ENCODE measurements at regions not wholly inside any gene's neighbourhood (a gene's known extent, or its start where the extent isn't known, plus 50 kb on each side); places are given as distances from the start of the nearest gene placed in this dataset.
A peak's percentile ranks its signal among the peaks of the same experiment; 100 is the strongest.
"Not testable (repeated sequence)": the region's sequence is repeated elsewhere in the genome, so short reads cannot be mapped to it uniquely, and the experiment has no call there.

DNA sequence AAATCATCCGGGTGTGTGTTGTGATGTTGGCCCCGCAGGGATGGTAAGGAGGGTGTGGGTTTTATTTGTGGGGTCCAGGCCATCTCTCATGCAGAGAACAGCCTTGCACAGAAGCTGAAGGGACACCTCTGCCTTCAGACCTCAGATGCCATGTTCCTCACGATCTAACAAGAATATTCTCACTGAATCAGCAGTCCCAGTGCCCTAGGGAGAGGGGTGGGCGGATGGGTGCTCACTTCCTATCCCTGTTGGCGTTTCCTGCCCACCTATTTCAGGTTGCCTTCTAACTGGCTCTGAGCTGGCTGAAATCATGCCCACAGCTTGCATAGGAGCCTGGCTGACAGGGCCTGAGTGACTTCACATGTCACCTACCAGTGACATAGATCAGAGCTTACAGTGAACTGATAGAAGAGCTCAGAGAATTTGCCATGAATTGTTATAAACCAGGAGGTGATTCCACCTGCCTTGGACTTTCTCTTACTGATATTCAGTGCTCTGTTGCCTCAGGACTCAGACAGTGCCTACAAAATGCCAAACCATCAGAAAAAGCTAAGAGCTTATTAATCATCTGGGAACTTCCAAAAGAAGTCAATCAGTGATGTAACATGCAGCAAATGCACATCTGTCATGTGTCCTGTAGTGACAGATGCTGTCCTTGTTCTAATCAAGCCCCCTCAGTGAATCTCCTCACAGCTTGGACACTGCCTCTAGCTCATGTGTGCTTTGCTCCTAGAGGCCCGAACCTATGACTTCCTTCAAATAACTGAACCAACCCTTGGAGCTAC lies 186.8 kb upstream of the ADRA1D start:
- DNase-seq (ENCODE audit: low read depth, low spot score): no peak

DNA sequence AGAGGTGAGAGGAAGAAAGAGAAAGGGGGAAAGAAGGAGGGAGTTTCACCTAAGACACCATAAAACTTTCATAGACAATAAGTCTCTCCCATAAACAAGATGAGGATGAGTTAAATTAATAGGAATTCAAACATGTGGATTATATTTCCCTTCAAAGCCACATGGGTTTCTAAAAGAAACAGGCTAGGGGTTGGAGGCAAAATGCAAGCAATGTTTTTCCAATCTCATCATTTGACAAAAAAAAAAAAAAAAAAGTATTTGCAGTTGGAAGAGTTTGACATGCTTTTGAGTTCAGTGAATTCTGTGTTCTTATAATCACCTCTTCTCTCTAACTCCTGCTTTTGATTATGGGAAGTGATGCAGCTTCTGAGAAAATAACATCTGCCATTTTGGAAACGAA lies 186.1 kb upstream of the ADRA1D start:
- no peak for DNase-seq (ENCODE audit: low read depth, low spot score)

DNA sequence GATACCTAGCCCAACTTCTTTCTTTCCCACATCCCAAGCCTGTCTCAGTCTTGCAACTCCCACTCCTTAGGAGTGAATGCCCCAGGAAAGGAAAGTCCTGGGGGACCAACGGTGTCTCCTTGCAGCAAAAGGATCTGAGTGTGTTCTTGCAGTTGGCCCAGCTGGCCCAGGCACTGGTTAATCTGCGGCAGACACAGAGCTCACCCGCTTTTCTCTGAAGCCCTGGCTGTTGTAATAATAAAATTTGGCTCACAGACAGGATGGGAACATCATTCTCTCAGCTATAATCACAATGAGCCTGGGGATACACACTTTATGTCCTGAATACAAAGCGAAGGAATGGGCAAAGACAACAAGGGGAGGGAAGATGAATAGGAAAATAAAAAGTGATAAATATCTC lies 185.6 kb upstream of the ADRA1D start:
- no peak for DNase-seq (ENCODE audit: low read depth, low spot score)

DNA sequence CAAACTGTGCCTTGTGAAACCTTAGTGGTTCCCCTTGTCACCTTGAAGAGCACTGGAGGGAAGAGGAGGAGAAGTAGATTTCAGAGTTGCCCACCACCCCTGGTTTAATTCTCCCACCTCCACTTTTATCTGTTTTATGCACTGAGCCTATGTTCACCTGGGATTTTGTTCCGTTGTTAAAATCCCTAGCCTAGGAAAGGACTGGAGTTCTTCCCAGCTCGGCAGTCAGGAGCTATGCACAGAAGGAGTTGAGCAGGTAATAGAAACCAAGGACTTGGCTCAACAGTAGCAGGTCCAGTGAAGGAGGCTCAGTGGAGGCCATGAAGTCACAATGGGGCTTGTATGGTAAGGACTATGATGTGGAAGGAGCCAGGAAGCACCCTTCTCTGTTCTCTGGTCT lies 182.4 kb upstream of the ADRA1D start:
- DNase-seq (ENCODE audit: low read depth, low spot score): no peak

GRCh38 chr20:4430826-4431225 lies 181.7 kb upstream of the ADRA1D start:
- not testable (repeated sequence) for DNase-seq (ENCODE audit: low read depth, low spot score)

- DNase-seq (ENCODE audit: low read depth, low spot score): no peak
These were observed 179.0 kb upstream of the ADRA1D start for GRCh38 chr20:4427940-4428586.

GRCh38 chr20:4418141-4418540 lies 169.1 kb upstream of the ADRA1D start:
- no peak for DNase-seq (ENCODE audit: low read depth, low spot score)

- no peak for DNase-seq (ENCODE audit: low read depth, low spot score)
These were observed 166.2 kb upstream of the ADRA1D start for GRCh38 chr20:4415281-4415680.

- no peak for DNase-seq (ENCODE audit: low read depth, low spot score)
These were observed 164.4 kb upstream of the ADRA1D start for GRCh38 chr20:4413314-4414049.

- DNase-seq (ENCODE audit: low read depth, low spot score): no peak
These were observed 163.1 kb upstream of the ADRA1D start for GRCh38 chr20:4412216-4412615.

DNA sequence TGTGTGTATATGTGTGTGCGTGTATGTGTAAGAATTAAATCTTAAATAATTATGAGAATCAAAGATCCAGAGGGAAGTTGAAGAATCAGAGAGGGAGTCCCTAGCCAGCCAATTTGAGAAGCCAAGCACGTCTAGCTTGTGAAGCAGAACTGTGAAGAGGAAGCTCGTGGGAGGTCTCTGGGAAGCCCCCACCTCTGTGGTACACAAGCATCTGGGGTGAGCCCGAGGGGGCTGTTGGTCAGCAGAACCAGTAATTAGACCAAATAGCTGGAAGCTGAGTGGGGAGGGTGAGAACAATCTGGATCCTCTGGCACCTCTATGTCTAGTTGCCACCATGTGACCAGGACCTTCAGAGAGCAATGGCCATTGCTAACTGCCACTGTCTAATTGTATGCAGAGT lies 162.7 kb upstream of the ADRA1D start:
- DNase-seq (ENCODE audit: low read depth, low spot score): no peak

DNA sequence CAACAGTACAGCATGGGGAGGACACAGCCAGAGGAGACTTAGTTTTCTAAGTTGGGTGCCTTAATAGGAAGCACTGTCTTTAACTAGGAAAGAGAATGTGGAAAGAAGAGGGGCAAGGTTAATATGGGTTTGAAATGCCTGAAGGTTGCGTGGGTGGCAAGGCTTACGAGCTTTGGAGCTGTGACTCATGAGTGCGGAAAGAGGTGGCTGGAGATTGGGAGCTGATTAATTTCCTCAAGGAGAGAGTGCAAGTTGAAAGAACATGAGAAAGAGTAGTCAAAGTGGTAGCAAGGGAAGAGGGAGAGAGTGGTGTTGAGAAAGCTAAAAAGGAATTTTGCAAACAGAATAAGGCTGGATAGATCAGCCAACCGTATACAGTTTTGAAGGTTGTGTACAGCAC lies 157.5 kb upstream of the ADRA1D start:
- DNase-seq (ENCODE audit: low read depth, low spot score): peak; percentile 46

- DNase-seq (ENCODE audit: low read depth, low spot score): no peak
These were observed 152.5 kb upstream of the ADRA1D start for GRCh38 chr20:4401601-4402000.

DNA sequence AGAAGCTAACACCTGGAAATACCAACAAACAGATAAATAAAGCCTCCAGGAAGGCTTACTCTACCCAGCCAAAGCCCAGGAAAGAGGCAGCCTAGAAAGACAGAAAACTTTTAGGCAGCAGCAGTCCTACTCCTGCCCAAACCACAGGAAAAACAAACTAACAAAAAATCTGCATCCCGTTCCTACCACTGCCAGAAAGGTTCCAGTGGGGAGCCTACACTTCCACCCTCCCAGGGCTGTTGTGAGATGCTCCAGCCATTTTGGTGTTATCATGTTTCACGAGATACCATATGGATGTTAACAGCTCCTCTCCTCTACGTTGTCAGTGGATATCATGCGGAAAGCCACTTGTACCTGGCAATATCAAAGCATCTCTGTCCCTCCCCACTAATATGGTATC lies 135.9 kb upstream of the ADRA1D start:
- no peak for DNase-seq (ENCODE audit: low read depth, low spot score)

- peak; percentile 27 for DNase-seq (ENCODE audit: low read depth, low spot score)
These were observed 134.9 kb upstream of the ADRA1D start for GRCh38 chr20:4383961-4384360.

GRCh38 chr20:4375881-4376280 lies 126.8 kb upstream of the ADRA1D start:
- no peak for DNase-seq (ENCODE audit: low read depth, low spot score)

DNA sequence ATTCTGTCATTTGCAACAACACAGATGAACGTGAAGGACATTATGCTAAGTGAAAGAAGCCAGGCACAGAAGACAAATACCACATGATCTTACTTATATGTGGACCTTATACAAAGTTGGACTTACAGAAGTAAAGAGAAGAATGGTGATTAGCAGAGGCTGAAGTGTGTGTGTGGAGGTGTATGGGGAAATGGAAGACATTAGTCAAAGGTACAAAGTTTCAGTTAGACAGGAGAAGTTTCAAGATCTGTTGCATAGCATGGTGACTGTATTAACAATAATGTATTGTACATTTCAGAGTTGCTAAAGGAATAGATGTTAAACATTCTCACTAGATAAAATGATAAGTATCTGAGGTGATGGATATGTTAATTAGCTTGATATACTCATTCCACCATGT lies 124.4 kb upstream of the ADRA1D start:
- no peak for DNase-seq (ENCODE audit: low read depth, low spot score)

GRCh38 chr20:4371623-4372251 lies 122.7 kb upstream of the ADRA1D start:
- no peak for DNase-seq (ENCODE audit: low read depth, low spot score)

- no peak for DNase-seq (ENCODE audit: low read depth, low spot score)
These were observed 121.8 kb upstream of the ADRA1D start for GRCh38 chr20:4370851-4371250.

GRCh38 chr20:4369798-4370124 lies 120.7 kb upstream of the ADRA1D start:
- no peak for DNase-seq (ENCODE audit: low read depth, low spot score)

DNA sequence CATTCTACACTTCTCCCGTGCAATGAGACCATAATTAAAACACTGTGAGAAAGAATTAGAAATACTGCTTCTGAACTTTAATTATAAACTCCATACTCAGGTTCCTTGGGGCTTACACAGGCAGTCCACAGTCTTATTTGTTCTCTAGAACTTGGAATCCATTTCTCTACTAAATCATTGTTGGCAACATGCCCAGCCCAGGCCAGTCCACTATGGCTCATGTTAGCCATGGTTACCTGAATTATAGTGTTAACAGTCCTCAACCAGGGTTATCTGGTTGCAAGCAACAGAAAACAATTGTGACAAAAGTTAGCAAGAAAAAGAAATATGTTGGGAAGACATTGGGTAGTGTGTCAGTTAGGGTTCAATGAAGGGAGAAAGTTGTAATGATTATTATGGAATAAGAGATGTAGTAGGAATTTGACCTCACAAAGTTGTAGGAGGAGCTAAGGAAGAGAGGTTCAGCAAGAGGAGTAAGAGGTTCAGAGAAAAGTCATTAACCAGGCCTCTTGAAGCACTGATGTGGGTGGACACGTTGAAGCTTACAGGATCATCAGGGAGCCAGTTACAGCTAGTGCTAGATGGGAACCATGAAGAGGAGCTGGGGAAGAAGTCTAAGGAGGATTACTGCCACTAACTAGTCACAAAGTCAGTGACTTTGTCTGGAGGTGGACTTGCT lies 120.2 kb upstream of the ADRA1D start:
- DNase-seq (ENCODE audit: low read depth, low spot score): no peak

- peak; percentile 16 for DNase-seq (ENCODE audit: low read depth, low spot score)
These were observed 117.0 kb upstream of the ADRA1D start for GRCh38 chr20:4366076-4366475.
